Lower leg skin (tissue), 4 donors: ENCODE measurements at regions not wholly inside any gene's neighbourhood (a gene's known extent, or its start where the extent isn't known, plus 50 kb on each side); places are given as distances from the start of the nearest gene placed in this dataset.

ENCODE experiments used
- DNase-seq, 2 donors: peaks; one replicate each; pipeline ENCODE4 v3.0.0-alpha.2; 2019; ENCODE audit warnings: low spot score in 2 of 2
- H3K4me3 ChIP-seq: fragments of 200-600 bp; sonication (generic); 2 replicates; pipeline ENCODE4 v1.5.1; 2017; ENCODE audit warnings: mild to moderate bottlenecking, low read depth; ENCODE audit not compliant: poor library complexity, severe bottlenecking
- CTCF ChIP-seq, 3 donors: fragments of 450-650 bp; IDR thresholded peaks; one replicate each; pipeline ENCODE4 v1.5.1; 2016; ENCODE audit warnings: antibody characterized with exemption in 3 of 3, mild to moderate bottlenecking in 3 of 3, moderate library complexity in 2 of 3
- POLR2A ChIP-seq, 2 donors: fragments of 450-650 bp; IDR thresholded peaks; one replicate each; pipeline ENCODE4 v1.6.1; 2016 to 2017; ENCODE audit warnings: antibody characterized with exemption in 2 of 2, mild to moderate bottlenecking in 1 of 2, moderate library complexity in 1 of 2
- WGBS, 2 donors: methylation state at CpG; one replicate each; pipeline ENCODE4 v1.1.5; 2018; 5-methylcytosine and 5-hydroxymethylcytosine counted together
- intact Hi-C: fragments of 100-400 bp; cut with DNase I; formaldehyde crosslinking; loops from one replicate; pipeline ENCODE4 v1.15.0; 2023; ENCODE audit warnings: low total_unique reads

GRCh38 chr12:25830456-25830855, 128.0 kb upstream of the RASSF8 start:
- 46 to 55% methylated on average over 7 of the region's 7 CpGs for WGBS, 2 donors
- no peak for DNase-seq
- intact Hi-C loops: no loop called here

DNA sequence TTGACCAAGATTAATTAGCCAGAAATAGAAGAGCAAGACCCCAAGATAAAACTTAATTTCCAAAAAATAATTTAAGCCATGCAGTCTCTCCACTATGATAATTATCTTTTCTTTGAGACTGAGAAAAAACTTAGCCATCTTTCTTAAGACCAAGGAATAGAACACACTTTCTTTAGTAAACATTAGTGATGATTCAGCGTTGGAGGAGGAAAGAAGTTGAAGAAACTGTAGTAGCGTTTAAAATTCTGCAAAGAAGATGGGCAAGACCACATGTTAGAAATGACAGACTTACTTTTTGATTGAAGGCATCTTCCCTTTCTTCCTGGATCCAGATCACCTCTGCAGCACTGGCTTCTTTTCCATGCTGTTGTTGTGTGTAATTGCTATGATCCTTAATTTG, 124.8 kb upstream of the RASSF8 start:
- TF ChIP-seq CTCF (IDR thresholded peaks at IDR 0.05) (no peak), POLR2A (IDR thresholded peaks at IDR 0.05) (no peak)
- no peak overlapping the region for H3K4me3 ChIP-seq
- DNase-seq: no peak
- WGBS, 2 donors: 92 to 95% methylated on average over 2 of the region's 2 CpGs
- intact Hi-C loops: no loop called here

More at GRCh38 chr12:25830456-25830855, 128.0 kb upstream of the RASSF8 start:
- TF ChIP-seq POLR2A (IDR thresholded peaks at IDR 0.05) (no peak), CTCF (IDR thresholded peaks at IDR 0.05) (no peak)
- no peak overlapping the region for H3K4me3 ChIP-seq

- no peak for DNase-seq
- intact Hi-C loops: no loop called here
- 77 to 93% methylated on average over 1 of the region's 1 CpG for WGBS, 2 donors
- H3K4me3 ChIP-seq: no peak overlapping the region
- no peak for TF ChIP-seq CTCF (IDR thresholded peaks at IDR 0.05)
- no peak for TF ChIP-seq POLR2A (IDR thresholded peaks at IDR 0.05)
These were observed 123.1 kb upstream of the RASSF8 start for GRCh38 chr12:25835385-25835784.

GRCh38 chr12:25838007-25838406, 120.5 kb upstream of the RASSF8 start:
- 89 to 92% methylated on average over 3 of the region's 3 CpGs for WGBS, 2 donors
- no peak for DNase-seq
- TF ChIP-seq CTCF (IDR thresholded peaks at IDR 0.05) (no peak), POLR2A (IDR thresholded peaks at IDR 0.05) (no peak)
- no peak overlapping the region for H3K4me3 ChIP-seq
- intact Hi-C loops: no loop called here

DNA sequence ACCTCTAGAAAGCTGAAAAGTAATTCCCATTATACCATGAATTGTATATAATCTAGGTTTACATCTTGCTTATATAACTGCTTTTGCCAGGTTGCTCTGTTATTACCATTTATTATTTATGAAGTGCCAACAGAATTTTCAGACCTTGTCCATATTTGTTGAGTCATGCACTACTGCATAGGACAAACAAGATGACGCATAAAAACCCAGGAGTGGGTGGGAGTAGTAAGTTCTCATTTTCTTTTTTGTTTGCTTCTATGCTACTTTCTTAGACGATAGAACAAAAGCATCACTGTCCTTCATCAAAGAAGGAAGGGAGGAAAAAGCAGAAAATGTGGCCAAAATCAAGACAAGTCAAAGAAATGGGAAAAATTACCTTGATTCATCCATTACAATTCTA, 119.0 kb upstream of the RASSF8 start:
- H3K4me3 ChIP-seq: no peak overlapping the region
- intact Hi-C loops: no loop called here
- no peak for TF ChIP-seq CTCF (IDR thresholded peaks at IDR 0.05)
- TF ChIP-seq POLR2A (IDR thresholded peaks at IDR 0.05): no peak
- WGBS, 2 donors: 42 to 43% methylated on average over 2 of the region's 2 CpGs
- DNase-seq: no peak

- TF ChIP-seq CTCF (IDR thresholded peaks at IDR 0.05) (no peak), POLR2A (IDR thresholded peaks at IDR 0.05) (no peak)
- H3K4me3 ChIP-seq: no peak overlapping the region
- DNase-seq: no peak
- WGBS, 2 donors: 85 to 88% methylated on average over 10 of the region's 10 CpGs
- intact Hi-C loops: no loop called here
These were observed 117.6 kb upstream of the RASSF8 start for GRCh38 chr12:25840678-25841465.
